SIG-M5 treated with dmso at 0.1 percent for 504 hours (cell line): ENCODE measurements at regions not wholly inside any gene's neighbourhood (a gene's known extent, or its start where the extent isn't known, plus 50 kb on each side); places are given as distances from the start of the nearest gene placed in this dataset.
A peak's percentile ranks its signal among the peaks of the same experiment; 100 is the strongest.

Experiments
- DNase-seq: peaks from one replicate; lab custom pipeline; 2025; ENCODE audit not compliant: unreplicated experiment; lab: John Stamatoyannopoulos, UW

- DNase-seq = no peak
Measured at GRCh38 chr3:21801631-21802030, 50.6 kb upstream of the ZNF385D start.

- DNase-seq = no peak
Measured at GRCh38 chr3:21803604-21804003, 52.6 kb upstream of the ZNF385D start.

- DNase-seq = no peak
Measured at GRCh38 chr3:21804330-21804729, 53.3 kb upstream of the ZNF385D start.

GRCh38 chr3:21806733-21807132 is 55.7 kb upstream of the ZNF385D start:
- DNase-seq = no peak

GRCh38 chr3:21825684-21826083 is 74.7 kb upstream of the ZNF385D start:
- no peak for DNase-seq

GRCh38 chr3:21826416-21826815 is 75.4 kb upstream of the ZNF385D start:
- DNase-seq = no peak

- DNase-seq = no peak
Measured at GRCh38 chr3:21830541-21830940, 79.5 kb upstream of the ZNF385D start.

- no peak for DNase-seq
Measured at GRCh38 chr3:21835264-21835663, 84.3 kb upstream of the ZNF385D start.

GRCh38 chr3:21836227-21836626 is 85.2 kb upstream of the ZNF385D start:
- no peak for DNase-seq

- no peak for DNase-seq
Measured at GRCh38 chr3:21839176-21839575, 88.2 kb upstream of the ZNF385D start.

- DNase-seq = peak; percentile 22
Measured at GRCh38 chr3:21839592-21839991, 88.6 kb upstream of the ZNF385D start.

GRCh38 chr3:21847005-21847404 is 96.0 kb upstream of the ZNF385D start:
- DNase-seq = no peak

GRCh38 chr3:21859124-21860081 is 108.4 kb upstream of the ZNF385D start:
- DNase-seq = no peak

- no peak for DNase-seq
Measured at GRCh38 chr3:21860082-21860475, 109.1 kb upstream of the ZNF385D start.

GRCh38 chr3:21860657-21861056 is 109.6 kb upstream of the ZNF385D start:
- no peak for DNase-seq

- no peak for DNase-seq
Measured at GRCh38 chr3:21876782-21877181, 125.8 kb upstream of the ZNF385D start.

- DNase-seq = no peak
Measured at GRCh38 chr3:21877214-21877754, 126.3 kb upstream of the ZNF385D start.

- no peak for DNase-seq
Measured at GRCh38 chr3:21879184-21879886, 128.3 kb upstream of the ZNF385D start.

GRCh38 chr3:21888656-21889055 is 137.6 kb upstream of the ZNF385D start:
- DNase-seq = no peak

GRCh38 chr3:21889166-21889565 is 138.2 kb upstream of the ZNF385D start:
- DNase-seq = no peak

GRCh38 chr3:21892104-21892503 is 141.1 kb upstream of the ZNF385D start:
- DNase-seq = no peak

GRCh38 chr3:21893242-21893641 is 142.2 kb upstream of the ZNF385D start:
- DNase-seq = no peak
